Colonic mucosa (tissue), 4 donors: ENCODE measurements at regions not wholly inside any gene's neighbourhood (a gene's known extent, or its start where the extent isn't known, plus 50 kb on each side); places are given as distances from the start of the nearest gene placed in this dataset.

Experiments
- DNase-seq: peaks from one replicate; pipeline ENCODE4 v3.0.0-alpha.2; 2020
- H3K27ac ChIP-seq: fragments of 200-600 bp; one replicate; pipeline ENCODE4 v1.8.0; 2021
- H3K27me3 ChIP-seq: fragments of 200-600 bp; one replicate; pipeline ENCODE4 v1.8.0; 2021
- H3K36me3 ChIP-seq: fragments of 200-600 bp; one replicate; pipeline ENCODE4 v1.8.0; 2021
- H3K4me1 ChIP-seq: fragments of 200-600 bp; one replicate; pipeline ENCODE4 v1.8.0; 2021; ENCODE audit warnings: mild to moderate bottlenecking
- H3K4me3 ChIP-seq: fragments of 200-600 bp; one replicate; pipeline ENCODE4 v1.8.0; 2021
- H3K9ac ChIP-seq, 2 donors: one replicate each; pipeline ENCODE4 v1.7.0; 2013; ENCODE audit warnings: control low read depth in 2 of 2, low read depth in 2 of 2, low read length in 2 of 2
- H3K9me3 ChIP-seq: fragments of 200-600 bp; one replicate; pipeline ENCODE4 v1.8.0; 2021
- CTCF ChIP-seq: fragments of 200-600 bp; IDR thresholded peaks from one replicate; pipeline ENCODE4 v1.8.0; 2022; ENCODE audit warnings: antibody characterized with exemption, mild to moderate bottlenecking
- intact Hi-C: fragments of 100-400 bp; cut with DNase I; formaldehyde crosslinking; loops from one replicate; pipeline ENCODE4 v1.14.1; 2022
- donor health status: healthy.
- donor health status: DM: no; HTN: no; CAD: no.
- donor health status: DM: no; HTN: no; CAD: no.

DNA sequence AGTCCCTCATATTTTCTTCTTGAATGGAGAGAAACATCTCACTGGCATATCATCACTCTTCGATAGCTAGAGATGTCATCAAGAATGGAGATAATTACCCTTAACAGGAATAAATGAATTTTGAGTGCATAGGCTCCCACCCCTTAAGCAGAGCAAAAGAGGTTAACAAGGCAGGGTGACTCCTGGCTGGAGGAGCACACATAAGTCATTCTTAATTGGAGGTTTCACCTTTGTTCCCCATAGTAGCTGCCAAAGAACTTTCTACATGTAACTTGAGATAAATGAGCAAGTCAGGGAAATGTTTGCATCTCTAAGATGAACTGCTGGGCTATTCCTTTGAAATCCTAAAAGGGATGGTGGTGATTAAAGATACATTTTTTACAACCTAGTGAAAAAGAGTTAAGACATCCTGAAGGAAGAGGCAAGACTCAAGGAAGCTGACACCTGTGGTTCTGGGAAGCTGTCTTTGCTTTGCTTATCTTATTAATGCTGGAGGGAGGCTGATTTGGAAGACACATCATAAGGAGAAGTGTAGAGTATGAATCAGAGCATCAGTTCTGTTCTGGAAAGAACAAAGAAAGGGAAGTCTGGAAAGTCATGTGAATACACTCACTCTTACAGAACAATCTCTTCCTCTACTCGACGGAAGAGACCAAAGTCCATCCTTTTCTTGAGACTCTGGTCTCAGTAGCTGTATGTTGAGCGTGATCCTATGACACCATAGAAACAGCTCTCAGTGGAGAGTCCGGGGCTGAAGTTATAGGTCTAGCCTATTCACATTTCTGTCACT, 326.3 kb downstream of the OSTF1 start:
- intact Hi-C loops: no loop called here
- no peak for TF ChIP-seq CTCF
- no peaks in the 10 kb centered on the region for H3K4me1 ChIP-seq
- no peaks in the 10 kb centered on the region for H3K27me3 ChIP-seq
- no peak overlapping the region for H3K4me3 ChIP-seq
- no peak overlapping the region for H3K27ac ChIP-seq
- no peak for DNase-seq
- no peak overlapping the region for H3K9ac ChIP-seq
- no peaks in the 10 kb centered on the region for H3K9me3 ChIP-seq
- H3K36me3 ChIP-seq: no peaks in the 10 kb centered on the region

- intact Hi-C loops: no loop called here
- TF ChIP-seq CTCF: no peak
These were observed 329.2 kb downstream of the OSTF1 start for GRCh38 chr9:75417471-75417870.

DNA sequence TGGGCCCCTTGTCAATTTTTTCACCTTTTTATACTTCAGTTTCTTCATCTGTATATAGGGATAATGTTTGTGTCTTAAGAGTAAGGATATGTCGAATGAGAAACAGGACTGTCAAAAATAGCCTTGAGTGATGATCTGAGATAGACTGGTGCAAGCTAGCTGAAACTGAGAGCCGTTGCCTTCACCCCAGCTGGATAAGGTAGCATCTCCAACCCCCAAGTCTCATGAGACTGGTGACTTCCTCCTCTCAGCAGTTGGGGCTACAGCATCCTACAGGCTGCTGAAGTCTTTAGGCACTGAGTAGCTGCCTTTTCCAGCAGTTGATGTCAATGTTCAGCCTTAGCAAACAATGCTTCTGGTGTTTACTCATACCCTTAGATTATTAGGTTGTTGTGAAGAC, 330.2 kb downstream of the OSTF1 start:
- intact Hi-C loops: no loop called here
- TF ChIP-seq CTCF: no peak
- no peaks in the 10 kb centered on the region for H3K4me1 ChIP-seq

More at GRCh38 chr9:75417471-75417870, 329.2 kb downstream of the OSTF1 start:
- no peaks in the 10 kb centered on the region for H3K27me3 ChIP-seq
- H3K4me3 ChIP-seq: no peak overlapping the region
- H3K4me1 ChIP-seq: no peaks in the 10 kb centered on the region
- no peaks in the 10 kb centered on the region for H3K9me3 ChIP-seq
- no peaks in the 10 kb centered on the region for H3K36me3 ChIP-seq
- no peak for DNase-seq
- H3K27ac ChIP-seq: no peak overlapping the region
- H3K9ac ChIP-seq: no peak overlapping the region

DNA sequence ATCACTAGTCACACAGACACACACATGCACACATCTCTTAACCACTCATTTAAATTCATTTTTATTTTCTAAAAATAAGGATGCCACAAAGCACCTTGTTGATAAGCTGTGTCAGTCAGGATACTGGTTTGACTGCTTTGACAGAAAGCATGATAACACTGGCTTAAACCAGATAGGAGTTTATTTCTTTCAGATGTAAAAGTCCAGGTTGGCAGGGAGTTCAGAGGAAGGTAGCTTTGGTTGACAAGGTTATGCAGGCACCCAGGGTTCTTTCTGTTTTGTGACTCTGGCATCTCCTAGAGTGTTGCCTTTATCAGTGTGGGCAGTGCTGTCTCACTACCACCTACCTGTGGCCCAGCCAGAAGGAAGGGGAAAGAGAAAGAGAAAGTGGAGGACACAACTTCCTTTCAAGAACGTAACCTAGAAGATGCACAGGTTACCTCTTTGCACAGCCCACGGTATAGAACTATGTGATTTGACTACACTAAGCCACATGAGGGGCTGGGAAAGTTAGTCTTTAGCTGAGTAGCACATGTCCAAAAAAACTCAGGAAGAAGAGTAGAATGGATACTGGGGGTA, 334.7 kb downstream of the OSTF1 start:
- no peaks in the 10 kb centered on the region for H3K36me3 ChIP-seq
- intact Hi-C loops: no loop called here
- no peaks in the 10 kb centered on the region for H3K27me3 ChIP-seq
- H3K4me3 ChIP-seq: no peak overlapping the region
- no peak overlapping the region for H3K27ac ChIP-seq
- DNase-seq: no peak
- H3K4me1 ChIP-seq: no peaks in the 10 kb centered on the region
- no peak overlapping the region for H3K9ac ChIP-seq
- no peak for TF ChIP-seq CTCF
- H3K9me3 ChIP-seq: no peaks in the 10 kb centered on the region

More for the DNA sequence above, 330.2 kb downstream of the OSTF1 start:
- H3K9ac ChIP-seq: no peak overlapping the region
- no peak overlapping the region for H3K27ac ChIP-seq
- no peaks in the 10 kb centered on the region for H3K9me3 ChIP-seq
- H3K36me3 ChIP-seq: no peaks in the 10 kb centered on the region
- H3K4me3 ChIP-seq: no peak overlapping the region
- no peak for DNase-seq
- H3K27me3 ChIP-seq: no peaks in the 10 kb centered on the region

GRCh38 chr9:75429531-75430475, 341.5 kb downstream of the OSTF1 start:
- Histone ChIP-seq H3K27me3 (no peaks in the 10 kb centered on the region), H3K27ac (no peak overlapping the region), H3K4me1 (no peaks in the 10 kb centered on the region), H3K9me3 (no peaks in the 10 kb centered on the region), H3K9ac (no peak overlapping the region), H3K36me3 (no peaks in the 10 kb centered on the region), H3K4me3 (no peak overlapping the region)
- DNase-seq: no peak
- TF ChIP-seq CTCF: no peak
- intact Hi-C loops: no loop called here
